GM19468 (cell line): ENCODE measurements at regions not wholly inside any gene's neighbourhood (a gene's known extent, or its start where the extent isn't known, plus 50 kb on each side); places are given as distances from the start of the nearest gene placed in this dataset.
A peak's percentile ranks its signal among the peaks of the same experiment; 100 is the strongest.
"Not testable (repeated sequence)": the region's sequence is repeated elsewhere in the genome, so short reads cannot be mapped to it uniquely, and the experiment has no call there.

Experiments used
- ATAC-seq: cut with Tn5 transposase; IDR thresholded peaks from one replicate; pipeline ENCODE4 v1.9.1; 2021; ENCODE audit warnings: mild to moderate bottlenecking, moderate library complexity, moderate number of reproducible peaks; ENCODE audit not compliant: unreplicated experiment; ENCODE audit errors: extremely low read depth

GRCh38 chr1:192517716-192518355, 57.7 kb upstream of the RGS1 start:
- not testable (repeated sequence) for ATAC-seq

GRCh38 chr1:192518700-192519099, 56.9 kb upstream of the RGS1 start:
- peak; percentile 15 for ATAC-seq

- ATAC-seq = no peak
Observed at GRCh38 chr1:192521734-192522133, 53.8 kb upstream of the RGS1 start.

GRCh38 chr1:192522673-192523072, 52.9 kb upstream of the RGS1 start:
- ATAC-seq = no peak

- no peak for ATAC-seq
Observed at GRCh38 chr1:192524223-192524622, 51.4 kb upstream of the RGS1 start.
